NCI-H128 (cell line): ENCODE measurements at regions not wholly inside any gene's neighbourhood (a gene's known extent, or its start where the extent isn't known, plus 50 kb on each side); places are given as distances from the start of the nearest gene placed in this dataset.
"Not testable (repeated sequence)": the region's sequence is repeated elsewhere in the genome, so short reads cannot be mapped to it uniquely, and the experiment has no call there.

Experiments used
- DNase-seq: peaks from one replicate; lab custom pipeline; 2025; ENCODE audit not compliant: unreplicated experiment; lab: John Stamatoyannopoulos, UW

DNA sequence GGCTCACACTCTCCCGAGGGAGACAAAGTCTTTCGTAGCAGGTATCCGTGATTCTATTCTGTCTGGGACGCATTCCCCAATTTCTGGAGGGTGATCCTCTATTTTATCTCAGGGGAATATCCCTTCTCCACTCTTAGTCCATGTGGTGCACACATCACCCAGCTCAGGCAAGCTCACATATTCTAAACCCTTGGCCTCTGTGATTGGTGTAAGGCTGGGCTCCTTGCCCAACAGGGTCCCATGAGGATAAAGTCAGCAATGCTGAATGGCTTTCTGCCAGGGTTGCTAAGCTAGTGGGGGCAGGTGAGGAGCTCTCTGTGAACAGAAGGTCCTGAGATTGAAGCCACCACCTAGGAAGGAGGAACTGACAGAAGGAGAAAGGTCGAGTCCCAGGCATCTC, 137.2 kb downstream of the CDH26 start:
- DNase-seq = no peak

DNA sequence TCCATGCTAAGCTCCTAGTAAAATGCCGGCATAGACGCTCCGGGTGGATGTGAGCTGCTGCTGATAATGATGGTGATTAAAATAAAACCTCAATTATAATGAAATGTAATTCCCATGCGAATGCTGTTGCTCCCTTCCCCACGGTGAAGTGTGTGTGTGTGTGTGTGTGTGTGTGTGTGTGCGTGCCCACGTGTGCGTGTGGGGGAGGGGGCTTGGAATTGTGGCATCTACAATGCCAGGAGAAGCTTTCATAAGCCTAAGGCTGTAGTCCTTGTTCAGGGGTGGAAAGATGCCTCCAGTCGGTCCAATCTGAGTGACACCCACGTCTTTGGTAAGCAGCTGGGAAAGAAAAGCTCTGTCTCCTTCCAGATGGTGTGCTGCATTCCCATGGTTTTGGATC, 137.9 kb downstream of the CDH26 start:
- DNase-seq = no peak

DNA sequence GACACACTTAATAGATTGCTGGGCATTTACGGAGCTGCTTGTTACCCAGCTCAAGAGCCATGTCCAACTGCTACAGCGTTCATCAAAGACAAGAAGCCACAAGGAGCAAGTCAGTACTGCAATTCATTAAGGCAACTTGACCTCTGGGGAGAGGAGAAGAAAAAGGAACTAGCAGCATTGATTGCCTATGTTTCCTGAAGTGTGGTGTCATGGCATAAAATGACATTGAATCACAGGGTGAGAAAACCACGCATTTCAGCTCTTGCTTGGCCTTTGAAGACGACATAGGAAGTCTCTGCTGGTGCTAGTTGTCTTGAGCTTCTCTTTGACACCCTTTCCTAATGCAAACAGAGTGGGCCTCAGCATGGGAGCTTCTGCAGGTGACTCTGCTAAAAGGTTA, 139.1 kb downstream of the CDH26 start:
- no peak for DNase-seq

DNA sequence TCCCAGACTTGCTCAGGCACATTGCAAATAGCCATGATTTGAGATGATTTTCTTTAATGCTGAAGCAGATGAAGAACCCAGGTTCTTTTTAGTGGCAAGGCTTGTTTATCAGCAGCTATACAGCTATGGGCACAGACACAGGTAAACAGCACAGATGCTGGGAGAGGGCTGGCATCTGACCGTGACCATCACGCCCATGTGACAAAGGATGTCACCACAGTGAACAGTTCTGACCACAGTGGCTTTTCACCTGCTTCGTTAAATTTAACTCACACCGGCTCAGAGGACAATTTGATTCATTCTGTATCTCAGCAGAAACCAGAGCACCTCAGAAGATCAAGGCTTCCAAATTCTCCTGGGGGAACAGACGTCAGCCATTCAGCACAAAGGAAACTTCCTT, 142.6 kb downstream of the CDH26 start:
- no peak for DNase-seq

DNA sequence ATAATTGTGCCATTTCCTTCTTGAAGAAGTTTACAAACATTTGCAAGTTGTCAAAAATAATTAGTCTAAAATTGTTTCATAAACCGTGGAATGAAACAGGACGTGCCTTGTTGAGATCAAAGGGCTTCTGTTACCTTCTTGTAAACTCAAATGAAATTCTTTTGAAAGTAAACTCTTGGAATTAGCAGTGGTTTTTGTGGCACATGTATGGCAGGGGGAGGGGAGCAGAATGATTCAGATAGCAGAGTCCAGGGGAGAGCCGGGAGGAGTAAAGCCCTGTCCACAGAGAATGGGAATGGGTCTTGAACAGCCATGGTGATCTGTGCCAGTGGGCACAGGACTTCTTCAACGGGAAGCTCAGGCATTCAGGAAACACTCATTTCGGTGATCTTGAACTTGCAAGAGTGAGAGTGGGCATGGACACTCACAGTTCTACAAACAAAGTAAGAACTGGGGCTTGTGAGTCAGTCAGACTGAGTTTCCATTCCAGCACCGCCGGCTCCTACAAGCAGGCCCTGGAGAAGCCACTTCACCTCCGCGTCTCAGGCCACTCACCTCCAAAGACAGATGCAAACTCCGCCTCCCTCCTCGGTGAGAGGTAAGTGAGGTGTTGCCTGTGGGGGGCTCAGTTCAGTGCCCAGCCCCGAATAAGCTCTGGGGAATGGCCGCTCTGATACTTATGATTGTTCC, 143.1 kb downstream of the CDH26 start:
- no peak for DNase-seq

DNA sequence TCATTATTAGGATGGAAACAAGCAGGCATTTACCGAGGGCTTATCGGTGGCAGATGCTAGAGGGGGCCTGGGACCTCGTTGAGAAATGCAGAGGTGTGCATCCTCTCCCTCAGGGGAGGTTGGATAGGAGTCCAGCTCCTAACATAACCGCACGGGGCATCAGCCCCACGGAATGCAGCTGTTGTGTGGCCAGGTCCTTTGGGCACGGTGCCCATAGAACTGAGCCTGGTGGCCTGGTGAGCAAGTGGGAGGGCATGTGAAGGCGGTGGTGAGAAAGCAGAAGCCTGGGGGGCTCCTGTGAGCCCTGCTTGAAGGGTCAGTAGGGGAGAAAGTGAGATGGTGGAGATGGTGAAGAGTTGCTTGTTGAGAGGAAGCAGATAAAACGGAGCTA, 143.7 kb downstream of the CDH26 start:
- DNase-seq = no peak

DNA sequence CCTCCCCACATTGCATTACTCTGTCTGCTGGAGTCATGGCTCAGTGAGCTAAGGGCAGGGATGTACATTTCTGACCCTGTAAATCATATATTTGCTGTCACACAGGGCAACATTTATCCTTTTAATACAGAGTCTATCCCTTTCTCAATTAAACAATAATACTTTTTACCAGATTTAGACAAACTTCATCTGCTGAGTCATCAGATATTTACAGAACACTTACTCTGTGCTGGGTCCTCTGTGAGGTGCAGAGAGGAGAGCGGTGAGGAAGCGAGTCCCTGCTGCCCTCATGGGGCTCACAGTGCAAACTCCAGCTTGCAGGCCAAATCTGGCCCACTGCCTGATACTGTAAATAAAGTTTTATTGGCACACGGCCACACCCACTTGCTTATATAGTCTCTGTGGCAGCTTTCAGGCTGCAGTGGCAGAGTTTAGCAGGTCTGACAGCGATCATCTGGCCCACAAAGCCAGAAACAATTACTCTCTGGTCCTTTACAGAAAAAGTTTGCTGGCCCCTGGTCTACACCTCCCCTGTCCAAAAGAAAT, 144.5 kb downstream of the CDH26 start:
- no peak for DNase-seq

DNA sequence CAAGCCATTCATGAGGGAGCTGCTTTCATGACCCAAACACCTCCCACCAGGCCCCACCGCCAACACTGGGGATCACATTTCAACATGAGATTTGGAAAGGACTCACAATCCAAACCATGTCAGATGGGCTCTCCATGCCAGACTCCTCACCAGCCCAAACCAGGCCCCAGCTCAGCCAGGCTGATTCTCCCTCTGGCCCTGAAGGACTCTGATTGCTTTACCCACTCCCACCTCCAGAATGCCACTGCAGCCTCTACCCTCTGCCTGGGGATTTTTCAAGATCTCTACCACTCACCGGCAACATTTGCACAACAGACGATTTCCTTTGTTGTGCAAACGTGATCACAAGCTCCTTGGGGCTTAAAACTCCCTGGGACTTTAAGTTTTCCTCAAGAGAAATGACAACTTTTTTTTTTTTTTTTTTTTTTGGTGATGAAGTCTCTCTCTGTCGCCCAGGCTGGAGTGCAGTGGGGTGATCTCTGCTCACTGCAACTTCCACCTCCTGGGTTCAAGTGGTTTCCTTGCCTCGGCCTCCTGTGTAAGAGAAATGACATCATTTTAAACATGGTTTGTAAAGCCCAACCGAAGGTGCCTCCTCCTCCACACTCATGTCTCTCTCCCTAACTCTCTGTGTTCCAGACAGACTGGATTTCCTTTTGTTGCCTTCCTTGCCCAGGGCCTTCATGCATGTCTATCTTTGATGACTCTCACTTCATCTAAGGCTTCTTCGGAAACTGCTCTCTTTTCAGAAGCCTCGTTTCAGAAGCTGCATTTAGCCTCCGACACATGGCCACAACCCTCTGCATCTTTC, 147.0 kb downstream of the CDH26 start:
- DNase-seq = no peak

DNA sequence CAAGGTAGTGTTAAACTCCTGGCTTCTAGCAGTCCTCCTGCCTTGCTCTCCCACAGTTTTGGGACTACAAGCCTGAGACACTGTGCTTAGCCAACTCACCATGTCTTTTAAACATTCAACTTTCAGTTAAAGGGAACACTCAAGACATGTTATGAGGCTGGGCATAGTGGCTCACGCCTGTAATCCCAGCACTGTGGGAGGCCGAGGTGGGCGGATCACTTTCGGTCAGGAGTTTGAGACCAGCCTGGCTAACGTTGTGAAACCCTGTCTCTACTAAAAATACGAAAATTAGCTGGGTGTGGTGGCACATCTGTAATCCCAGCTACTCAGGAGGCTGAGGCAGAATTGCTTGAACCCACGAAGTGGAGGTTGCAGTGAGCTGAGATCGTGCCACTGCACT, 148.0 kb downstream of the CDH26 start:
- not testable (repeated sequence) for DNase-seq

DNA sequence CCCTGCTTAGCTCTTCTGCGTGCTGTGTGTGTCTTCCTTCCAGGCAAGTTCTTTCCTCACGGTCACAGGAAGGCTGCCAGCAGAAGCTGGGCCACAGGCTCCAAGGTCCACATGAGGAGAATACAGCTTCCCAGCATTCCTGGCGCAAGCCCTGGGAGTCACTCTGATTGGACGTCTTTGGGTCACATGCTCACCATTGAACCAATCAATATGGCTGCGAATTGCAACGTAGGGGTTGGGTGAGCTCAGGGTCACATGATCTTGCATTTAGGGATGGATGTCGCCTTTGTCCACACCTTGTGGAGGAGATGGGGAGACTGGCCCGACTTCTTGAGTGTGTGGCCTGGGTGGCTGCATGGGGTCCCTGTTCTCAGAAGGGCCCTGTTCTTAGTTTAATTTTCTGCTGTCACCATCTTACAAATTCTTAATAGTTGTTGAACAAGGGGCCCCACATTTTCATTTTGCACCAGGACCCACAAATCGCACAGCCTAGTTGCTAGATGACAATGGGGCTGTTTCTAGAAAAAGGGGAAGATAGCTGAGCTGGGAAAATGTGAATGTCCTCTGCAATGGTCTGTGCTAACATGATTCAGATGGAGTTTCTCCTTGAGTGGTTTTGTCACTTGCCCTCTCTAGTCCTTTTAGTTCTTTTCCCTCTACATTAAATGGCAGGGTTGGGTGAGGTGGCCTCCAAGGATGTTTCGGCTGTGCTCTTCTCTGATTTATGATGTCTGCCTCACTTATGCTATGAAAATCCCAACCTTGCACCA, 149.6 kb downstream of the CDH26 start:
- no peak for DNase-seq

DNA sequence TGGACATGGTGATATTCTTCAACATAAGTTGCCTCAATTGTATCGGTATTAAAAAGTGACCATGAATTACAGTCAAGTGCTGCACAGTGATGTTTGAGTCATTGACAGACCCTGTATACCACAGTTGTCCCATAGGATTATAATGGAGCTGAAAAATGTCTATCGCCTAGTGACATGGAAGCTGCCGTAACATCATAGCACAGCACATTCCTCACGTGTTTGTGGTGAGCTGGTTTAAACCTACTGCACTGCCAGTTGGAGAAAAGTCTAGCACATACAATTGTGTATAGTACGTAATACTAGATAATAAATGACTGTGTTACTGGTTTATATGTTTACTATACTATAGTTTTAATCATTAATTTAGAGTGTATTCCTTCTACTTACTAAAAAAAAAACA, 150.2 kb downstream of the CDH26 start:
- DNase-seq = no peak

DNA sequence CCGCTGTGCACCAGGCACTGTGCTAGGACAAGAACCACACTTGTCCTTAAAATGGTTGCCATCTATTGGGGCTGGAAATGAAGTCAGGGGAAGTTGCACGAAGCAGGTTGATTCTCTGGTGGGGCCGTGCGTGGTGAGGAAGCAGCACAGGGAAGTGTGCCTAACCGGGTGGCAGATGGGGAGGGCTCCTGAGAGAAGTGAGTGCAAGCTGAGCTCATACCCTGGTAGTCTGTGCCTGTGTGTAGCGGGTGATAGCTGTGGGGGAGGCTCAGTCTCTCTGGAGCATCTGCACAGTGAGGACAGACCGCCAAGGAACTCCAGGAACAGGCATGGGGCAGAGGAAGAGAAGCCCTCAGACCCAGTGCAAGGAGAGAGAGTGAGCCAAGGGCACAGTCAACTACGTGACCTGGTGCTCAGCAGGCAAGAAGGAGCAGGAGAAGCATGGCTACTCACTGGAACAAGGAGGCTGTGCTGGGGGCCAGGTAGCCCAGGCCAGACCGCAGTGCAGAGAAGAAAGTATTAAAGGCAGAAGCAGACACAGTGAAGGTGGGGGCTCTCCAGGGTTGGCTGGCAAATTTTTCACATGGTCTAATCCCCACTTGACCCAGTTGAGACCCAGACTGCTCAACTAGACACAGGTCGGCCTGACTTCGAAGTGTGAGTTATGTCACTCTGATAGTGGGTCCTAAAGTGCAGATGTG, 155.0 kb downstream of the CDH26 start:
- DNase-seq = no peak

DNA sequence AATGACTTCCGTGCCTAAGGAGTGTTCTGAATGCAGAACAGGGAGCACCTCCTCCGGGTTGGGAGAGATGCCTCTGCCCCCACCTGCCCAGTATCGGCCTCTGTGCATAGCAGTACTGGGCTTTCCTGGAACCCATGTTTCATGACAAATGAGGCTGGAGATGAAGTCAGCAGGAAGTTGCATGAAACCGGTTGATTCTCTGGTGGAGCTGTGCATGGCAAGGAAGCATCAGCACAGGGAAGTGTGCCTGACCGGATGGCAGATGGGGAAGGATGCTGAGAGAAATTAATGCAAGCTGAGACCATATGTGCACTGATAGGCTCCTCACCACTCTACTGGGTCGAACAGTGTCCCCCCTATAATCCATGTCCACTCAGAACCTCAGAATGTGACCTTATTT, 155.5 kb downstream of the CDH26 start:
- no peak for DNase-seq

DNA sequence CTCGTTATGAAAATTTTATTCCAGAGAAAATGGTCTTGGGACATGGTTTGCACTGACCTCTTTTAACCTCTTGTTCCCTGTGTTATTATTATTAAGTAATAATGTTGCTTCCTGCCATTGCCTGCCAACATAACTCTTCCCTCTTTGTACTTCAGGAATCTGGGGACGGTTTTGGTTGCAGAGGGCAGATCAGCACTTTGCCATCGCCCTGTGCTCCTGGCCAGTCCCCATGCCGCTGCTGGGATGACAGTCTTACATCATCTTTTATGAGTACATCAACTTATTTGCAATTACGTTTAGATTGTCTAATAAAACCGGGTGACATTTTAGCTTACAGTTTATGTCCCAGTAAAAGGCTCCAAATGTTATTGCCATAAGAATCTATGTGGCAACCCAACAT, 157.2 kb downstream of the CDH26 start:
- no peak for DNase-seq

DNA sequence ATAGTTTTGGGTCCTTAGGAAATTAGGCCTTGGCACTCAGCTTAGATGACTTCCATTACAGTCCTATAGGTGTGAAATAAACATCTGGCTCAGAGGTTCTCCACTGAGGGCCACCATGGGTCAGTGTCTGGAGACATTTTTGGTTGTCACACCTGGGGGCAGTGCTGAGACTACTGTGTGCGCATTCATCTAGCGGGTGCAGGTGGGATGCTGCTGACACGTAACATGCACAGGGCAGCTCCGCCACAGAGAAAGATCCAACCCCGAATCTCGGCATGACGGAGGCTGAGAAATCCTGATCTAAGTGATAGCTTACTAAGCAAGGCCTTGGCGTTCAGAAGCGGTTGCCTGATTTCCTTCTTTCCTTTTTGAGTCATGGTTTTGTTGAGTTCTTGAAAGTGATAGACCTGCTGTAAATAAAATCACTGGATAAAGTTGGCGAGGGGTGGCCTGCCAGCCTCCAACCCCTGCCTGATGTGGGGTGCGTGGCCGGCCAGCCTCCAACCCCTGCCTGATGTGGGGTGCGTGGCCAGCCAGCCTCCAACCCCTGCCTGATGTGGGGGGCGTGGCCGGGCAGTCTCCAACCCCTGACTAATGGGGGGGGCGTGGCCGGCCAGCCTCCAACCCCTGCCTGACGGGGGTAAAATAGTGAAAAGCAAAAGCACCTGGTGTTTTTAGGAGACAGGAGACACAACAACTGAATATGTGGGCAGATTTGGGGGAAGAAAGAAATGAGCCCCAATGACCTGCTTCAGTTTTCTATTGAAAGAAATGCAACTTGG, 158.1 kb downstream of the CDH26 start:
- no peak for DNase-seq

DNA sequence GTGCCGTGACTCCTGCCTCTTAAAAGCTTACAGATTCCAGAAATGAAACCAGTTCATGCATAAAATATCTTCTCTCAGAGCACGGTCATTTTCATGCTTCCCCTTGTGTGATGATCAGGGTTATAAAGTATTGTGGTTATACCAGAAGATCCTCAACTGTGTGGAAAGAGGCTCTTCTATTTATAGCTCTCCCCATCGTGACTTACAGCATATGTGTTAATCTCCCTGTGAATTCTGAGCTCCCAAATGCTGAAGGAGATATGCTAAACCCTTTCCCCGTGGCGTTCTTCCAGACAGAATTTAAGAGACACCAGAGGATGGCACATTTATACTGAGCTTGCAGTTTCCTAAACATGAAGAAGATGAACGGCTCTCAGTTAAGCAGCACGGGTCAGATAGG, 158.8 kb downstream of the CDH26 start:
- DNase-seq = no peak

DNA sequence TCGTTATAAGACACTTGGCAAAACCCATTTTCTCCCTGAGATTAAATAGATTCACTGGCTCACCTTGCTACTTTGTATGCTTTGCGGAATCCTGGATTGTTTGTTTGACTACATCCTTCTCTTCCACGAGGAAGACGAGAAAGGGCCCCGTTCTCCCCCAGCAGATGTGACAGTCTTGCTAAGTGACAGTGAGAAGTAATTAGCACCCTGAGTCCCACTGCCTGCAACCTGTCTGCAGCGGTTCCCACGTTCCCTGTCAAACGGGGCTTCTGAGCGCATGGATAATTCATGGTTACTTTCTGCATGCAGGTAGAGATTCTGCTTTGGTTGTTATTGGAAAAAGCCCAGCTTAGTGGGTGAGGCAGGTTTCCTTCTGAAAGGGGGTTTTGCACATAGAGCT, 163.7 kb downstream of the CDH26 start:
- no peak for DNase-seq

DNA sequence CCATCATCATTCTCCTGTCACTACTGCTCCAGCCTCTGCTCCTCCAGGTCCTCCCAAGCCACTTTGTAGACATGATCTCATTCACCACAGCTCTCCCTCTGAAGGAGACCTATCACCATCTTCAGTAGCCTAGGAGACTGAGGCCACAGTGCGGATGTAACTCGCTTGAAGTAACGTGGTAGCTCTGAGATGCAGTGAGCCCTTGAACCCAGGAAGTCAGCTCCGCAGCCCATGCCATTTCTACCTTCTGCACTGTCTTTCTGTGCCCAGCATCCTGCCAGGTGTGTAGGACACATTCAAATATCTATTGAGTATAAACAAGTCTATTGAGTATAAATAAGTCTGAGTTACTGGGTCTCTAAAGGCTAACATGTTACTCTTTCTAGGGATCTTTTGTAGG, 164.4 kb downstream of the CDH26 start:
- no peak for DNase-seq

DNA sequence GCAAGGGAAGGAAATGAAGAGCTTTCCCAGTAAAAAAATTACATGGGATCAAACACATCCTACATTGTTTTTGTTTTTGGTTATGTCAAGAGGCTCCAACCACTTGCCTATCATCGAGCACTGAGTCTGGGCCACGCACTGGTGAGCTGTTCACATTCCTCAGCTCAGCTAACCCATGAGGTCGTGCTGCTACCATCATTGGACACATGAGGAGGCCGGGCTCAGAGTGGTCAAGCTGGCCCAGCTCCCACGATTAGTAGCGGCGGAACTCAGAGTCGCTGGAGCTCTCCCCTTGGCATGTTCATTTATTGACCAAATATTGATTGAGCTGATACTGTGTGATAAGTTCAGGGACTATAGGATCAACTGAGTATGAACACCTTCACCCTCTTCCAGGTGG, 164.9 kb downstream of the CDH26 start:
- DNase-seq = no peak

DNA sequence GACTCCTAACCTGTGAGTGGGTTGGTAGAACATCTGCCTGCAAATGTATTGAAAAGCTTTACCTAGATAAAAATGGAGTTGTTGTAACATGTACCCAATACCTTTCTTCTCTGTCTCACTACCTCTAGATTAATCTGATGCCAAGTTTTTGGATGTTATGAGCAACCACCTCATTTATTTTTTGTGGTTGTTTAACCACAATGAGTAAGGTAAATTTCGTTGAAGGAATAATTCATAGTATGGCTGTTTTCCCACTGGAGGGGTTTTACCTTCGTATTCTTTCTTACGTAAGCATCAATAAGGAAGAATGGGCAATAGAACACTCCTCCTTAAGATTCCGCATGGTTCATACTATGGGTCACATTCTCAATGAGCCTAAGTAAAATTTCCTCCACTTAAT, 165.4 kb downstream of the CDH26 start:
- no peak for DNase-seq
